GM18502 (cell line): ENCODE measurements at regions not wholly inside any gene's neighbourhood (a gene's known extent, or its start where the extent isn't known, plus 50 kb on each side); places are given as distances from the start of the nearest gene placed in this dataset.

Experiments
- ATAC-seq: cut with Tn5 transposase; IDR thresholded peaks from one replicate; pipeline ENCODE4 v1.9.1; 2021; ENCODE audit warnings: mild to moderate bottlenecking; ENCODE audit not compliant: unreplicated experiment, poor library complexity

GRCh38 chr3:132183811-132184210, 133.4 kb upstream of the ACP3 start:
- no peak for ATAC-seq

GRCh38 chr3:132187746-132188145, 129.5 kb upstream of the ACP3 start:
- ATAC-seq, result no peak

GRCh38 chr3:132189601-132190000, 127.6 kb upstream of the ACP3 start:
- ATAC-seq, result no peak

- ATAC-seq, result no peak
Measured at GRCh38 chr3:132196113-132196512, 121.1 kb upstream of the ACP3 start.

- ATAC-seq, result no peak
Measured at GRCh38 chr3:132198516-132198915, 118.7 kb upstream of the ACP3 start.

- no peak for ATAC-seq
Measured at GRCh38 chr3:132199451-132199850, 117.8 kb upstream of the ACP3 start.

GRCh38 chr3:132202586-132202985, 114.6 kb upstream of the ACP3 start:
- ATAC-seq, result no peak

- no peak for ATAC-seq
Measured at GRCh38 chr3:132203889-132204596, 113.2 kb upstream of the ACP3 start.

GRCh38 chr3:132205609-132206008, 111.6 kb upstream of the ACP3 start:
- ATAC-seq, result no peak

- no peak for ATAC-seq
Measured at GRCh38 chr3:132209855-132210254, 107.4 kb upstream of the ACP3 start.

GRCh38 chr3:132210476-132211346, 106.5 kb upstream of the ACP3 start:
- ATAC-seq, result no peak

GRCh38 chr3:132211896-132212295, 105.3 kb upstream of the ACP3 start:
- ATAC-seq, result no peak

- ATAC-seq, result no peak
Measured at GRCh38 chr3:132218817-132219755, 98.1 kb upstream of the ACP3 start.

GRCh38 chr3:132220986-132221385, 96.2 kb upstream of the ACP3 start:
- no peak for ATAC-seq

- ATAC-seq, result no peak
Measured at GRCh38 chr3:132222868-132223538, 94.2 kb upstream of the ACP3 start.

GRCh38 chr3:132225664-132226063, 91.5 kb upstream of the ACP3 start:
- ATAC-seq, result no peak

- no peak for ATAC-seq
Measured at GRCh38 chr3:132228923-132229322, 88.3 kb upstream of the ACP3 start.

GRCh38 chr3:132229641-132230040, 87.6 kb upstream of the ACP3 start:
- ATAC-seq, result no peak

GRCh38 chr3:132230156-132231000, 86.8 kb upstream of the ACP3 start:
- no peak for ATAC-seq
